CD4-positive, CD25-positive, alpha-beta regulatory T cell (primary cell): ENCODE measurements at regions not wholly inside any gene's neighbourhood (a gene's known extent, or its start where the extent isn't known, plus 50 kb on each side); places are given as distances from the start of the nearest gene placed in this dataset.

ENCODE experiments used
- ATAC-seq, 2 donors: fragments of 150-1000 bp; cut with Tn5 transposase; one replicate each; pipeline ENCODE4 v1.10.0; 2021; ENCODE audit warnings: low read depth in 2 of 2, moderate number of reproducible peaks in 2 of 2, moderate library complexity in 1 of 2
- DNase-seq, 3 donors: peaks; one replicate each; pipeline versions ENCODE4 v3.0.0 to v3.0.0-alpha.2; 2012 to 2022; ENCODE audit warnings: mixed read lengths in 1 of 3
- H3K27ac ChIP-seq: one replicate; pipeline ENCODE4 v1.7.0; 2013; ENCODE audit warnings: mild to moderate bottlenecking, low read length; ENCODE audit not compliant: insufficient read depth, poor library complexity, severe bottlenecking
- H3K27me3 ChIP-seq: one replicate; pipeline ENCODE4 v1.7.0; 2013; ENCODE audit warnings: low read length; ENCODE audit not compliant: control insufficient read depth, insufficient read depth
- H3K36me3 ChIP-seq: one replicate; pipeline ENCODE4 v1.7.0; 2013; ENCODE audit warnings: mild to moderate bottlenecking, low read length, moderate library complexity; ENCODE audit not compliant: control insufficient read depth, insufficient read depth
- H3K4me1 ChIP-seq: 2 replicates; pipeline ENCODE4 v1.7.0; 2013; ENCODE audit warnings: mild to moderate bottlenecking, low read length; ENCODE audit not compliant: insufficient read depth, control insufficient read depth, poor library complexity, severe bottlenecking
- H3K4me3 ChIP-seq: one replicate; pipeline ENCODE4 v1.7.0; 2013; ENCODE audit warnings: low read depth, mild to moderate bottlenecking, low read length, moderate library complexity
- H3K9me3 ChIP-seq, 2 experiments: 1 replicate in 1 of 2; 2 replicates in 1 of 2; pipeline ENCODE4 v1.7.0; 2013; ENCODE audit warnings: low read length in 2 of 2, mild to moderate bottlenecking in 1 of 2, moderate library complexity in 1 of 2; ENCODE audit not compliant: control insufficient read depth in 2 of 2
- H3K27ac Mint-ChIP-seq, 3 donors: one replicate each; pipeline ENCODE4 v1.8.0; 2020 to 2022; ENCODE audit warnings: mild to moderate bottlenecking in 3 of 3, mixed read lengths in 3 of 3, moderate library complexity in 2 of 3
- H3K27me3 Mint-ChIP-seq: one replicate; pipeline ENCODE4 v1.8.0; 2022; ENCODE audit warnings: mild to moderate bottlenecking, mixed read lengths
- H3K36me3 Mint-ChIP-seq: one replicate; pipeline ENCODE4 v1.8.0; 2020; ENCODE audit warnings: mixed read lengths
- H3K4me1 Mint-ChIP-seq, 4 donors: one replicate each; pipeline ENCODE4 v1.8.0; 2020 to 2022; ENCODE audit warnings: mixed read lengths in 4 of 4, mild to moderate bottlenecking in 1 of 4
- H3K4me3 Mint-ChIP-seq, 4 donors: one replicate each; pipeline ENCODE4 v1.8.0; 2020 to 2022; ENCODE audit warnings: mild to moderate bottlenecking in 4 of 4, mixed read lengths in 4 of 4, moderate library complexity in 3 of 4
- H3K9me3 Mint-ChIP-seq, 7 donors: one replicate each; pipeline ENCODE4 v1.8.0; 2020 to 2022; ENCODE audit warnings: mixed read lengths in 7 of 7, mild to moderate bottlenecking in 3 of 7, moderate library complexity in 2 of 7

- Mint-ChIP-seq H3K9me3 (peaks cover 0 to 1% (median 0%) of the 10 kb centered on the region in 7 donors), H3K27ac (no peak overlapping the region), H3K4me3 (no peak overlapping the region), H3K27me3 (peaks cover 12% of the 10 kb centered on the region), H3K36me3 (no peaks in the 10 kb centered on the region), H3K4me1 (peaks cover 0 to 6% (median 5%) of the 10 kb centered on the region in 4 donors)
- DNase-seq = no peak
- no peak overlapping the region for H3K27ac ChIP-seq
- H3K9me3 ChIP-seq = no peaks in the 10 kb centered on the region
- H3K36me3 ChIP-seq = no peaks in the 10 kb centered on the region
- H3K4me1 ChIP-seq = peaks cover 3% of the 10 kb centered on the region
- ATAC-seq = no peak
- H3K27me3 ChIP-seq = no peaks in the 10 kb centered on the region
- no peak overlapping the region for H3K4me3 ChIP-seq
Measured at GRCh38 chr9:78443946-78444345, 147.0 kb downstream of the PSAT1 start.

- H3K27ac ChIP-seq = no peak overlapping the region
- H3K27me3 Mint-ChIP-seq = peaks cover 8% of the 10 kb centered on the region
- H3K36me3 ChIP-seq = no peaks in the 10 kb centered on the region
- no peaks in the 10 kb centered on the region for H3K4me1 ChIP-seq
- no peaks in the 10 kb centered on the region for H3K27me3 ChIP-seq
- H3K4me1 Mint-ChIP-seq = no peaks in the 10 kb centered on the region
- H3K9me3 ChIP-seq = no peaks in the 10 kb centered on the region
- H3K4me3 ChIP-seq = no peak overlapping the region
- no peak for ATAC-seq
- no peaks in the 10 kb centered on the region for H3K36me3 Mint-ChIP-seq
- no peak overlapping the region for H3K27ac Mint-ChIP-seq
- peaks cover 0 to 2% (median 0%) of the 10 kb centered on the region in 7 donors for H3K9me3 Mint-ChIP-seq
- DNase-seq = no peak
- no peak overlapping the region for H3K4me3 Mint-ChIP-seq
Measured at GRCh38 chr9:78448960-78449673, 152.2 kb downstream of the PSAT1 start.

- H3K36me3 Mint-ChIP-seq = no peaks in the 10 kb centered on the region
- H3K27ac ChIP-seq = no peak overlapping the region
- no peaks in the 10 kb centered on the region for H3K4me1 Mint-ChIP-seq
- no peaks in the 10 kb centered on the region for H3K4me1 ChIP-seq
- H3K4me3 Mint-ChIP-seq = no peak overlapping the region
- peaks cover 12% of the 10 kb centered on the region for H3K27me3 Mint-ChIP-seq
- no peak overlapping the region for H3K27ac Mint-ChIP-seq
- H3K9me3 Mint-ChIP-seq = peaks cover 0 to 5% (median 0%) of the 10 kb centered on the region in 7 donors
- H3K36me3 ChIP-seq = no peaks in the 10 kb centered on the region
- no peaks in the 10 kb centered on the region for H3K9me3 ChIP-seq
- ATAC-seq (no peak), DNase-seq (no peak)
- H3K4me3 ChIP-seq = no peak overlapping the region
- H3K27me3 ChIP-seq = no peaks in the 10 kb centered on the region
Measured at GRCh38 chr9:78453450-78453849, 156.5 kb downstream of the PSAT1 start.

GRCh38 chr9:78462611-78463010 lies 165.7 kb downstream of the PSAT1 start:
- Mint-ChIP-seq H3K4me3 (no peak overlapping the region), H3K9me3 (peaks cover 0 to 21% (median 3%) of the 10 kb centered on the region in 7 donors), H3K36me3 (no peaks in the 10 kb centered on the region), H3K27me3 (peaks cover 9% of the 10 kb centered on the region), H3K27ac (no peak overlapping the region), H3K4me1 (no peaks in the 10 kb centered on the region)
- no peaks in the 10 kb centered on the region for H3K4me1 ChIP-seq
- no peak overlapping the region for H3K4me3 ChIP-seq
- peaks cover 4% of the 10 kb centered on the region for H3K27me3 ChIP-seq
- no peaks in the 10 kb centered on the region for H3K36me3 ChIP-seq
- peaks cover 0 to 3% of the 10 kb centered on the region in 2 experiments for H3K9me3 ChIP-seq
- ATAC-seq (no peak), DNase-seq (no peak)
- no peak overlapping the region for H3K27ac ChIP-seq

GRCh38 chr9:78463750-78464149 lies 166.8 kb downstream of the PSAT1 start:
- peaks cover 11% of the 10 kb centered on the region for H3K27me3 Mint-ChIP-seq
- H3K27ac Mint-ChIP-seq = no peak overlapping the region
- Histone ChIP-seq H3K4me1 (no peaks in the 10 kb centered on the region), H3K9me3 (peaks cover 0 to 3% of the 10 kb centered on the region in 2 experiments), H3K27ac (no peak overlapping the region), H3K4me3 (no peak overlapping the region), H3K27me3 (peaks cover 5% of the 10 kb centered on the region), H3K36me3 (no peaks in the 10 kb centered on the region)
- no peak overlapping the region for H3K4me3 Mint-ChIP-seq
- no peak for DNase-seq
- H3K9me3 Mint-ChIP-seq = peaks cover 0 to 17% (median 3%) of the 10 kb centered on the region in 7 donors
- no peaks in the 10 kb centered on the region for H3K4me1 Mint-ChIP-seq
- no peaks in the 10 kb centered on the region for H3K36me3 Mint-ChIP-seq
- no peak for ATAC-seq

GRCh38 chr9:78468231-78468630 lies 171.3 kb downstream of the PSAT1 start:
- no peak for ATAC-seq
- H3K27me3 Mint-ChIP-seq = peaks cover 19% of the 10 kb centered on the region
- H3K4me1 Mint-ChIP-seq = no peaks in the 10 kb centered on the region
- H3K4me3 Mint-ChIP-seq = no peak overlapping the region
- no peak overlapping the region for H3K27ac ChIP-seq
- H3K27ac Mint-ChIP-seq = no peak overlapping the region
- peaks cover 5% of the 10 kb centered on the region for H3K27me3 ChIP-seq
- no peaks in the 10 kb centered on the region for H3K36me3 Mint-ChIP-seq
- no peaks in the 10 kb centered on the region for H3K4me1 ChIP-seq
- H3K4me3 ChIP-seq = no peak overlapping the region
- no peaks in the 10 kb centered on the region for H3K9me3 ChIP-seq
- no peaks in the 10 kb centered on the region for H3K36me3 ChIP-seq
- DNase-seq = no peak
- H3K9me3 Mint-ChIP-seq = peaks cover 0 to 6% (median 0%) of the 10 kb centered on the region in 7 donors

- Mint-ChIP-seq H3K27me3 (peaks cover 19% of the 10 kb centered on the region), H3K4me1 (no peaks in the 10 kb centered on the region), H3K9me3 (peaks cover 0 to 6% (median 0%) of the 10 kb centered on the region in 7 donors), H3K4me3 (no peak overlapping the region), H3K36me3 (no peaks in the 10 kb centered on the region), H3K27ac (no peak overlapping the region)
- Histone ChIP-seq H3K36me3 (no peaks in the 10 kb centered on the region), H3K4me1 (no peaks in the 10 kb centered on the region), H3K4me3 (no peak overlapping the region), H3K27me3 (peaks cover 5% of the 10 kb centered on the region), H3K27ac (no peak overlapping the region), H3K9me3 (no peaks in the 10 kb centered on the region)
- ATAC-seq (no peak), DNase-seq (no peak)
Measured at GRCh38 chr9:78468974-78469576, 172.2 kb downstream of the PSAT1 start.

- Histone ChIP-seq H3K4me3 (no peak overlapping the region), H3K9me3 (no peaks in the 10 kb centered on the region), H3K4me1 (no peaks in the 10 kb centered on the region), H3K27ac (no peak overlapping the region), H3K36me3 (no peaks in the 10 kb centered on the region), H3K27me3 (peaks cover 5% of the 10 kb centered on the region)
- no peaks in the 10 kb centered on the region for H3K4me1 Mint-ChIP-seq
- peaks cover 0 to 6% (median 0%) of the 10 kb centered on the region in 7 donors for H3K9me3 Mint-ChIP-seq
- H3K4me3 Mint-ChIP-seq = no peak overlapping the region
- no peaks in the 10 kb centered on the region for H3K36me3 Mint-ChIP-seq
- H3K27me3 Mint-ChIP-seq = peaks cover 19% of the 10 kb centered on the region
- H3K27ac Mint-ChIP-seq = no peak overlapping the region
- ATAC-seq = no peak
- no peak for DNase-seq
Measured at GRCh38 chr9:78470216-78470615, 173.3 kb downstream of the PSAT1 start.
